HG03196 (cell line): ENCODE measurements at regions not wholly inside any gene's neighbourhood (a gene's known extent, or its start where the extent isn't known, plus 50 kb on each side); places are given as distances from the start of the nearest gene placed in this dataset.

Experiments
- ATAC-seq: cut with Tn5 transposase; IDR thresholded peaks from one replicate; pipeline ENCODE4 v1.9.1; 2021; ENCODE audit not compliant: unreplicated experiment

- no peak for ATAC-seq
Observed at GRCh38 chr9:28547527-28547926, 974.2 kb upstream of the C9orf72 start.

- no peak for ATAC-seq
Observed at GRCh38 chr9:28563291-28563934, 990.1 kb upstream of the C9orf72 start.

GRCh38 chr9:28583832-28584231 is 1010.6 kb upstream of the C9orf72 start:
- no peak for ATAC-seq

- no peak for ATAC-seq
Observed at GRCh38 chr9:28584542-28584941, 1011.3 kb upstream of the C9orf72 start.

DNA sequence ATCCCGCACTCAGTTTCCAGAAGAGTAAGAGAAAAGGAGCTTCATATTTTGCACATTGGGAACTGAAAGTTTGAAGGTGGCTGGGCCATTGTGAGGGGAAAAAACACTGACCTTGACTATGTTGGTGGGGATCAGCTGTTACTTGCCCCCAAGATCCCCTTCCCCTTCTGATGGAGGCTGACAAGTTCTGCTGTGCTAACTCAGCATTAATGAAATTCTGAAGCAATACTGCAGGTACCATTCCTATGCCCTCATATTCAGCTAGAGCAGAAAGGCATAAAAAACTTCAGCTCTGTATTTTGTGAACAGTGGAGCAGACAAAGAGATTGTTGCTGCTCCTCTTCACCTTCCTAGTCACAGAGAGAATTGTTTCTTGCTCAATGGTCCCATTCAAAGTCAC is 1013.8 kb upstream of the C9orf72 start:
- ATAC-seq, result no peak

GRCh38 chr9:28598408-28598807 is 1025.1 kb upstream of the C9orf72 start:
- ATAC-seq, result no peak

DNA sequence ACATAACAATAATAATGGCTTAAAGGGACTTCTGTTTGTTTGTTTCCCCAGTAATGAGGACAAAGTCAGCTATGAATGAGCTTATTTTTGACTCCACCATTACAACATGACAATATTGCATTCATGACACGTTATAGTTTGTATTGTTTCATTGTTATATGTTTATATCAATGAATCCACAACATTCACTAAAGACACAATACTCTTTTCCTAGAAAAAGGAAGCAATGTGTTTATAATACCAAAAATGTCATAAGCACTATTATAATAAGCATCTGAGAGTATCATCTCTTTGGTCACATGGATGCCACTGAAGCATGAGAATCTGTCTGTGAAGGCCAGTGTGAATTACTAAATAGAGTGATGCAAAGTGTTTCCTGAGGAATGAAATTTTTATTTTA is 1026.9 kb upstream of the C9orf72 start:
- ATAC-seq, result no peak

DNA sequence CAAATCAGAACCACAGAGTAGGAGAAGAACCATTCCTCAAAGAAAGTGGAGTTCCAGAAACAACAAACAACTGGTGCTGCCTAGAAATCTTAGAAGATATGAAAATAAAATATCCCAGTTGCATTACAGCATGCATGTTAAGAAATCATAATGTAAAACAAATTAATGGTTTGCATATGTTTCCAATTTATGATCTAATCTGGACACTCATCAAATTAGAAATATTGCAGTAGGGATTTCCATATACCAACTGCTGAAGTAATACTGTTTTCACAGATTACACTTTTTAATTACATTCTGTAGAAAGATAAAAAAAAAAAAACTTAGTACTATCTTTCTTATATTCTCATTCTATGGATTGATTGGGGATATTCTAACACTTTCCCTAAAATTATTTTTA is 1034.6 kb upstream of the C9orf72 start:
- no peak for ATAC-seq

DNA sequence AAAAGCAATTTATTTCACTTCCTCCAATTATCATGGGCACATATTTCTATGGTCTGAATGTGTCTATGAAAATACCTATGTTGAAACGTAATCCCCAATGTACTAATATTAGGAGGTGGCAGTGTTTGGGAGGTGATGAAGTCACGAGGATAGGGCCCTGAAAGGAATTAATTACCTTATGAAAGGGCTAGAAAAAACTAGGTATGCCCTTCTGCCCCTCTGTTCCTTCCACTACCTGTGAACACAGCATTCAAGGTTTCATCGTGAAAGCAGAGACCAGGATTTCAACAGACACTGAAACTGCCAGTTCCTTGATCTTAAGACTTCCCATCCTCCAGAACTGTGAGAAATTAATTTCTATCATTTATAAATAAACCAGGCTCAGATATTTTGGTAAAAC is 1037.1 kb upstream of the C9orf72 start:
- ATAC-seq, result no peak

DNA sequence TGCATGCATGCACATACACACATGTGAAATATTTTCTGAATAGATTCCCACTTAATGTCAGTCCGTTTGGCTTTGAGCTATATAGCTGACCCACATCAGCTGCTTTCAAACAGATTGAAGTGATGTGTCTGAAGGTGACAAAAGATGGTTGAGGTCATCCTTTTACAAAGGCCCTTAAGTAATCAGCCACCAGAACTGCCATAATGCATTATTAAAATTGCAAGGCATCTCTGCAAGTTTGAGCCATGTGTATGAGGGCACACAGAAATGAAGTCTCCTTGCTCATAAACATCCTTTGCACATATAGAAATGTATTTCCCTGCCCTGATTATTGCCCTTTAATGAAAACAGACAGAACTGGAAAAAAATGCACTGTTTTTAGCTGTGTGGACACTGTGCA is 1043.0 kb upstream of the C9orf72 start:
- ATAC-seq, result no peak

DNA sequence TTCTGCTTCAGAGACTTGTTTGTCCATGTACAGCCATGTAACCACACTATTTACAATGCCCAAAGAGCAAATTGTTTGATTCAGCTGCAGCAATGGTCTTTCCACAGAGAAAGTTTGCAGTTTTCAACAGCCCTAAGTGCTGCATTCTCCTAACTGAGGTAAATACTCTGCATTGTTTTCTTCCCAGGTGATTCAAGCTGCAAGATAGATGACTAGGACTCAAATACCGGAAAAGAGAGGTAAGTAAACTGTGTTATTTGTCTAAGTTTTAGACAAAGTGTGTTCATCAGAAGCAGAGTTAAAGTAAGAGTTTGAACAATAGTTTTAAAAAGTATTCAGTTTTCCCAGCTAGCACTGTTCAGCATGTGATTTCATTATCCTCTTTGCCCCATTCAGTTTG is 1046.7 kb upstream of the C9orf72 start:
- ATAC-seq, result no peak

- no peak for ATAC-seq
Observed at GRCh38 chr9:28620661-28621060, 1047.4 kb upstream of the C9orf72 start.

DNA sequence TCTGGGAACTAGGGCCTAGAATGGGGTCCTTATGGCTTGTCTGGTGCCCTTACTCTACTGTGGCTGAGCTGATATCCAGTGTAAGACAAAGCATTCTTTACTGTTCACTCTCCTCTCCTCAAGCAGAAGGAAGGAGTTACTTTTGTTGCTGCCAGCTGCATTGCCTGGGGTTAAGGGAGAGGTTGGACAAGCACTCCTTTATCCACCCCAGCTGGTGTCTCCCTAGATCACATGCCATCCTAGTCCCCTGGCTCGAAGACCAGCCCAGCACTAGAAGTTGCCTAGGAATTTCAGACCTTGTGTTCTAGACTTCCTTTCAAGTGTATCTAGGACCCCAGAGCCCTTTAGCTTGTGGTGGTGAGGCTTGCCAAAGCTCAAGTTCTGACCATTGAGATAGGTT is 1051.5 kb upstream of the C9orf72 start:
- ATAC-seq, result no peak

DNA sequence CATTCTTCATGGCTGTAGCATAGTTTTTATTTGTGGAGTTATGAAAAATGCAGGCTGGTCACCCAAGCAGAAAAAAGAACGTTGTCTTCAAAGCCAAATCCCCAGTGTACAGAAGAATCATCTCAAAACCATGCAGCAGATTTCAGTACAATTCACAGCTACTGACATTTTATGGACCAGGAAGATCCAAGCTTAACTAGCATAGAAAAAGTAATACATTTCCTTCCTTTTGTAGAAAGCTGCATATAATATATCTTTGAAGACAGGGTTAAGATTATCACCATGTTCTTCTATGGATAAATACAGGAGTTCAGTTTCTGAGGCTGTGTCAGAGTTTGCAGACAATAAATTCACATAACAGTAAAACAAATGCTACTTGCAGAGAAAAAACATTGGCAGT is 1054.8 kb upstream of the C9orf72 start:
- ATAC-seq, result no peak

GRCh38 chr9:28648723-28649122 is 1075.4 kb upstream of the C9orf72 start:
- ATAC-seq, result no peak

GRCh38 chr9:28650327-28650726 is 1077.0 kb upstream of the C9orf72 start:
- ATAC-seq, result no peak

DNA sequence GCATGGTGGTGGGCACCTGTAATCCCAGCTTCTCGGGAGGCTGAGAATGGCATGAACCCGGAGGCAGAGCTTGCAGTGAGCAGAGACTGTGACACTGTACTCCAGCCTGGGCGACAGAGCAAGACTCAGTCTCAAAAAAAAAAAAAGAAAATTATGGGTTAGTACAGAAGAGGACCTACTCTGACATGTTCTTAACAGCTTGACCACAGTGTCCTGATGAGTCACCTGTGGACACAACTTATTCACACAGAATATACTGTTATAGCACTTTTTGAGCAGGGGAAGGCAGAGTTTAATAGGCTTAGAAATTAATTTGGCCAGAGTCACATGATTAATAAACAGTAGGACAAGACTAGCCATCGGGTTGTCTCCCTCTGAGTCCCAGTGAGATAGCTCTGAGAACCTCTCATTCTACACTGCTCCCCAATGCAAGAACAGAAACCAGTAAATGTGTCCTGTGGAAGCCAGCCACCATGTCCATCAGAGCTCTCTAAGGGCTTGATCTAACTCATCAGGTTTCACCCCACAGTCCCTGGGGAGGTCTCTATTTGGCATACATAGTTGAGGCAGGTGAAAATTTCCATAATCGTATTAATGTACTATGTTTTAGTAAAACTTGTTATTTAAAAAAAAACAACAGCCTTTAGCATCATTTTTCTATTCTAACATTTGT is 1077.9 kb upstream of the C9orf72 start:
- ATAC-seq, result no peak

DNA sequence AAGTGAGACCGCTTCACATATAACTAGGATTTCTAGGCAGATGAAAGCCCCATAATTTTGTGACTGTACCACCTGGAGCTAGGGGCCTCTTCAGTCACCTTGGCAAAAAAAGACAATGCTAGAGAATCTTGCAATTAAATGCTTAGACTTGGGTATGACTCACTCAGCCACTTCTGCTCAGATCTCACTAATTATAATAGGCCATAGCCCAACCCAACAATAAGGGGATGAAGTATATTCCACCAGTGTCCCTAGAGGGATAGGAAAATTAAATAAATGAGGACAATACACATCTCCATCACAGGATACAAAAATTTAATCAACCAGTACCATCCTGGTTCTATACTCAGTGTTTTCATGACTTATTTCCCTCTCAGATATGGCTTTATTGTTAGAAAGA is 1079.9 kb upstream of the C9orf72 start:
- ATAC-seq, result no peak

DNA sequence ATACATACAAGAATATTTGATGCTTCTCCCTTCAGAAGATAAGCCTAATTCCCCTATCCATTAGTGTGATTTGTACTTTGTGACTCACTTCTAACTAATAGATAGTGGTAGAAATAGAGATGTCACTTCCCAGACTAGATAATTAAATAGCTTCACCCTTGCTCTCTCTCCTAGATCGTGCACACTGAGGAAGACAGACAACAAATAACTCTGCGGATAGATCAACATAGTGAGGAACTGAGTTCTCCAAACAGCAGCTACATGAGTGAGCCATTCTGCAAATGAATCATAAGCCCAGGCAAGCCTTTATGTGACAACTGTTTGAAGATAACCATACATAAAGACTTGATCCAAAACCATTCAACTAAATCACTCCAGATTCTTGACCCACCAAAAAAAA is 1083.4 kb upstream of the C9orf72 start:
- no peak for ATAC-seq

DNA sequence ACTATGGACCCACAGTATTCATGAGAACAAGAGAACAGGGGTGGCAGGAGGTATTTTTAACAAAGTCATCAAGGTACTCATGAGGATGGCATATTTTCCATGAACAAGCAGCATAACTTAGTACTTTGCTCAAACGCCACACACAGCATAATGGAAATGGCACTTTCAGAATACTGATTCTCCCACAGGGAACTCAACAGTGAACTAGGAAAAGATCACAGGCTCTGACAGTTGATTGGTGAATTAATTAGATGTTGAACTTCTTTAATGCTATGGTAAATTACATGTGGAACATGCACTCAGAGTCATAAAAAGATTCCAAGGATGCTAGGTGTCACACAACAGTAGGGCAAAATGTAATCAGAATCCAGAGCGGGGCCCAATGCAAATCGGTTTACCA is 1088.6 kb upstream of the C9orf72 start:
- ATAC-seq, result no peak

- no peak for ATAC-seq
Observed at GRCh38 chr9:28662675-28663074, 1089.4 kb upstream of the C9orf72 start.

- no peak for ATAC-seq
Observed at GRCh38 chr9:28668158-28668557, 1094.9 kb upstream of the C9orf72 start.

GRCh38 chr9:28671000-28671399 is 1097.7 kb upstream of the C9orf72 start:
- no peak for ATAC-seq
